ENCODE measurements at regions not wholly inside any gene's neighbourhood (a gene's known extent, or its start where the extent isn't known, plus 50 kb on each side); places are given as distances from the start of the nearest gene placed in this dataset.
A peak's percentile ranks its signal among the peaks of the same experiment; 100 is the strongest.

DNA sequence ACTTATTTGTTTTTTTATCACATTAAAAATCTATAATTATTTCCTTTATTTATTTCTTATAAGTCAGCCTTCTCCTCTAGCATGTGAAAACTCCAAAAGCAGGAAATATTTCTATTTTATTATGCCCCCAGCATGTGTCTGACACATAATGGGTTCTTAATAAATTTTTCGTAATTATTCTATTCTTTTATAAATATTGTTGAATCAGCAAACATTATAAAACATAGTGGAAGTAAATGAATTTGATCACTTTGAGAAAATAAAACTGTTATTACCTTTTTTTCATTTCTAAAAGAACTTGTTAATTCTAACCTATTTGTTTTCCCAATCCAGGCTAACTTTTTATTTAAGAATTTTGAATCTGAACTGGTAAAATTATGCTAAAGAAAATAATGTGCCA, 509.1 kb upstream of the PCDH15 start:
- no peak overlapping the region for H3K4me3 ChIP-seq (ENCODE audit: low read depth, low read length)
- DNase-seq (ENCODE audit: low read depth), result no peak
- TF ChIP-seq, protein P1, sequence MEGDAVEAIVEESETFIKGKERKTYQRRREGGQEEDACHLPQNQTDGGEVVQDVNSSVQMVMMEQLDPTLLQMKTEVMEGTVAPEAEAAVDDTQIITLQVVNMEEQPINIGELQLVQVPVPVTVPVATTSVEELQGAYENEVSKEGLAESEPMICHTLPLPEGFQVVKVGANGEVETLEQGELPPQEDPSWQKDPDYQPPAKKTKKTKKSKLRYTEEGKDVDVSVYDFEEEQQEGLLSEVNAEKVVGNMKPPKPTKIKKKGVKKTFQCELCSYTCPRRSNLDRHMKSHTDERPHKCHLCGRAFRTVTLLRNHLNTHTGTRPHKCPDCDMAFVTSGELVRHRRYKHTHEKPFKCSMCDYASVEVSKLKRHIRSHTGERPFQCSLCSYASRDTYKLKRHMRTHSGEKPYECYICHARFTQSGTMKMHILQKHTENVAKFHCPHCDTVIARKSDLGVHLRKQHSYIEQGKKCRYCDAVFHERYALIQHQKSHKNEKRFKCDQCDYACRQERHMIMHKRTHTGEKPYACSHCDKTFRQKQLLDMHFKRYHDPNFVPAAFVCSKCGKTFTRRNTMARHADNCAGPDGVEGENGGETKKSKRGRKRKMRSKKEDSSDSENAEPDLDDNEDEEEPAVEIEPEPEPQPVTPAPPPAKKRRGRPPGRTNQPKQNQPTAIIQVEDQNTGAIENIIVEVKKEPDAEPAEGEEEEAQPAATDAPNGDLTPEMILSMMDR (conservative IDR thresholded peaks at IDR 0.05; ENCODE audit: low read depth, low read length), result no peak

DNA sequence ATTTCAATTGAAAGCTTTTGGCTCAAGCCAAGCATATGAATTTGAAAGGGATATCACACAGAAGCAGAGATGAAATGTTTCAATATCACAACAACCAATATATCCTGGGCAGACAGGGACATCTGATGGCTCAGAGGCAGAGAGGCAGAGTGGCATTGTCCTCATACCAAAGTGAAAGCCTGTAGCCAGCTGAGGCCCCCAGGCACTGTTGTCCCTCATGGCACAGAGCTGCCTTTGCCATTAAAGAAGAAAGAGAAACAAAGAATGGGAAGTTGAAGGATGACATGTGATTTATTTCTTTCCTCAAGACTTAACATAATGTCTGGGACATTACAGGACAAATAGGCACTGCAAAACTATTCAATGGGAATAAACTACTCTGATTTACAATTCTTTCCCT, 504.3 kb upstream of the PCDH15 start:
- DNase-seq (ENCODE audit: low read depth), result no peak
- TF ChIP-seq, protein P1 (conservative IDR thresholded peaks at IDR 0.05; ENCODE audit: low read depth, low read length), result no peak
- no peak overlapping the region for H3K4me3 ChIP-seq (ENCODE audit: low read depth, low read length)

DNA sequence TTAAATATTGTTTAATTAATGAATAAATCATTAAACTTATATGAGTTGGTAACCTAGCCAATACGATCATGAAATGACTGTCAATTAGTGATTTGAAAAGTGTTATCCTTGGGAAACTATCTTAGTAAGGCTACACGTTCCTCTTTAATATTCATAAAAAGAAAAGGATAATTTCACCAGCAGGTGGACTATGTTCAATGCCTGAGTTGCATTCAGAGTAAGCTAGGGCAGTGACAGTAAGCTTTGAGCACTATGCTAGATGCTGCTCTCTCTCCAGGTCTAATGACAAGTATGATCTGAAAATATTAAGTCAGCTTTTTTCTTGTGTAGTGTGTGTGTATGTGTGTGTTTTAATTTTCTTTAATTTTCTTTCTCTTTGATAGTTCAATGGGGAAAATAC, 486.3 kb upstream of the PCDH15 start:
- H3K4me3 ChIP-seq (ENCODE audit: low read depth, low read length), result no peak overlapping the region
- no peak for DNase-seq (ENCODE audit: low read depth)
- TF ChIP-seq, protein P1 (conservative IDR thresholded peaks at IDR 0.05; ENCODE audit: low read depth, low read length), result peak; percentile 33

DNA sequence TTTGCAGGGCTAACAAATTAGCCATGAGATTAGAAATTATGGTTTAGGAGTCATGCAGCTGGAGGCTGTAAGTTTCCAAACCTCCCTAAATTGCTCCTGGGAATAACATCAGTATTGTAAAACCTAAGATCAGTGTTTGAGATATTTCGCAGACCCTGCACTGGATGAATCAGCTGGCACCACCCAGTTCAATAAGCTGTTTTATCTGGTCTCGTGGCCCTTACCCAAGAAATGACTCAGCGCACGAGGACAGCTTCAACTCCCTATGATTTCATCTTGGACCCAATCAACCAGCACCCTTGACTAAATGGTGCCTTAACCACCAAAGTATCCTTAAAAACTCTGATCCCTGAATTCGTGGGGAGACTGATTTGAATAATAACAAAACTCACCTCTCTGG, 482.0 kb upstream of the PCDH15 start:
- no peak for DNase-seq (ENCODE audit: low read depth)
- TF ChIP-seq, protein P1 (conservative IDR thresholded peaks at IDR 0.05; ENCODE audit: low read depth, low read length), result no peak
- H3K4me3 ChIP-seq (ENCODE audit: low read depth, low read length), result no peak overlapping the region

DNA sequence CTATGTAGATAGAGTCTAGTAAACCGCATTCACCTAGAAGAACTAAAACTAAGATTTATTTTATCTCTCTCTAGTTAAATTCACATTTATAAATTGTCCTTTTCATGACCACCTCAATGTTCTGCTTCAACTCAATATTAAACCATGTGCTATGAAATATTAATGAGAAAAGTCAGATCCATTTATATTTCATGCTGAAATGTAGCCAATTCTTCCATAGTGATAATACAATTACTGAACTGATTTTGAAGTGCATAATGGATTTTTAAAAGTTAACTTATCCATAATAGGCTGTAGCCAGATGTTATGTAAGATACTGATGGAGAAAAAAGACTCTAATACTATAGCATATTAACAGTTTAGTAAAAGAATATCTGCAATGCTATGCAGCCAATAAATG, 479.7 kb upstream of the PCDH15 start:
- no peak for DNase-seq (ENCODE audit: low read depth)
- TF ChIP-seq, protein P1 (conservative IDR thresholded peaks at IDR 0.05; ENCODE audit: low read depth, low read length), result no peak
- no peak overlapping the region for H3K4me3 ChIP-seq (ENCODE audit: low read depth, low read length)

DNA sequence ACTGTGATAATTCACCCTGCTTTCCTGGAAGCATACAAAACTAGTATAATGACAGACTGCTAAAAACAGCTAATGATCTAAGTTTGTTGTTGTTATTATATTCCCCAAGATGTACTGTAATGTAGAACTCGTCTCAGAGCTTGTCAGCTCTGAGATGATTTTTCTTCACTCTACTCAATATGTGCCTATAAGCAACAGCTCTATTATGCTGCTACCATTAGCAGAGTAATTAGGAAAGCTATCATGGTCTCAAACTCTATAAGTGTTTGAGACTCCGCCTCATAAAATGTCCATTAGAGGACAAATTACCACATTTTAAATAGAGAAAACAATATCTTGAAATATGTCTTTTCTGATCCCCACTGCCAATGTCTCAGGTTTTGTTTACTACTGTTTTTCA, 476.5 kb upstream of the PCDH15 start:
- no peak for DNase-seq (ENCODE audit: low read depth)
- no peak overlapping the region for H3K4me3 ChIP-seq (ENCODE audit: low read depth, low read length)
- TF ChIP-seq, protein P1 (conservative IDR thresholded peaks at IDR 0.05; ENCODE audit: low read depth, low read length), result no peak

DNA sequence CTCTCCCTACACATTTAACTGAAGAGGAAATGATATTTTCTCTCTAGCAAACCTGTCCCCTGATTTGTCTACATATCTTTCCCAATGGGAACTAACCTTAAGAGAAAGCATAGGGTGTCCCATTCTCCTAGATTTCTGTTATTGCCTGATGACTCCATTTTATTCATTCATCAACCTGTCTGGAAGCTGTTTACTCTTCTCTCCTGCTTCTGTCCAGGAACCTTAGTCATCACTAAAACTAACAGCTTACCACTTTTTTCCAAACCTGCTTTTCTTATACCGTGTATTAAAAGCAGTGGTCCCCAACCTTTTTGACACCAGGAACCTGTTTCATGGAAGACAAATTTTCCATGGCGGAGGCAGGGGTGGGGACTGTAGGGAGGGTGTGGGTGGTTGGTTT, 473.3 kb upstream of the PCDH15 start:
- H3K4me3 ChIP-seq (ENCODE audit: low read depth, low read length), result no peak overlapping the region
- TF ChIP-seq, protein P1 (conservative IDR thresholded peaks at IDR 0.05; ENCODE audit: low read depth, low read length), result no peak
- no peak for DNase-seq (ENCODE audit: low read depth)

All from epithelial cell of proximal tubule (primary cell).